ENCODE measurements at regions not wholly inside any gene's neighbourhood (a gene's known extent, or its start where the extent isn't known, plus 50 kb on each side); places are given as distances from the start of the nearest gene placed in this dataset.

DNA sequence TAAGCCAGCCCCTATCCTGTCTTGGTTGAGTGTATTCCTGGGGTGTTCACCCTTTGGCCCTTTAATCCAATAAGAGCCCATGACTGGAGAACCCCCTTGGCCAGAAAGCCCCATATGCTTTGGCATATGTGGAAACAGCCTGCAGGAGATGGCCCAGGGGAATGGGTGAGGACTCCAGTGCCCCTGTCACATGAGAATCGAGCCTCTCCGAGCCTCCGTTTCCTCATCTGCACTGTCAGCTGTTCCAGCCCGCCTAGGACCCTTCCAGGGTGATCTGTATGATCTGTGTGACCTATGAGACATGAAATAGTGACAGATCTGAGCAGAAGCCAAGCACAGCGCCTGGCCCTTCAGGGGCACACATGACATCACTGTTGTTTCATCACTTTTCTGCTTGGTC is 300.7 kb downstream of the ZNF536 start:
- H3K4me3 Mint-ChIP-seq: no peak overlapping the region
- H3K27ac Mint-ChIP-seq: no peak overlapping the region
- no peaks in the 10 kb centered on the region for H3K9me3 Mint-ChIP-seq
- POLR2A ChIA-PET: no interaction called here
- no peak for DNase-seq
- CTCF ChIA-PET: no interaction called here
- no peaks in the 10 kb centered on the region for H3K4me1 Mint-ChIP-seq
- no peaks in the 10 kb centered on the region for H3K27me3 Mint-ChIP-seq
- no peaks in the 10 kb centered on the region for H3K36me3 Mint-ChIP-seq (ENCODE audit: low read depth)

DNA sequence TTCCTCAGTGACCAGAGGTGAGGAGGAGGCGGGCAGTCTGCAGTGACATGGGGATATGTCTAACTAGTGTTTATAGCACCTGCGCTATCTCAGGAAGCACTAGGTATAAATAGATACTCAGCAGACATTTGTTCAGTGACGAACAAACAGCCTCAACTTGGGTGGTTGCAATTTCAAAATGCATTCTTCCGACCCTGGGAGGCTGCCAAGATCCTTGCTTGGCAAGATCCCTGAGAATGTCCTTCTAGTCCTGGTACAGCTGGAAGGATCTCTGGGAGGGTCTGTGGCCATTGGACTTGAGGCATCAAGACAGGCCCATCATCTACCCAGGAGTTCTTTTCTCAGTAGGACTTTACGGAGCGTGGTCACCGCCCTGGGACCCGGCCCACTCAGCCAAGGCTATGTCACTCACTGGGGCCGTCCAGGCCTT is 299.5 kb downstream of the ZNF536 start:
- POLR2A ChIA-PET: no interaction called here
- no peak for DNase-seq

DNA sequence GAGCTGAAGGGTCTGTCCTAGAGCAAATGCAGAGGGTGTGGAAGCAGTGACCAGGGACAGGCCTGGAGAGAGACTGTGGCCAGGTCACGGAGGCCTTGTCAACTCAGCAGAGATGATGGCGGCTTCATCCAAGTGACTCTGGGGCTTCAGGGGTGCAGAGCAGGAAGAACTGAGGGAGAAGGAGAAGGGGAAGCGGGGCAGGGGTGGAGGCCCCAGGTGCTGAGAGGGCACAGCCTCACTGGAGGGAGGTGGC is 299.1 kb downstream of the ZNF536 start:
- CTCF ChIA-PET: interaction anchor here (0.9 kb wide), 1 partner anchor 12 kb away, joined by 3 read pairs; no protein-coding TSS in a partner anchor

More for the DNA sequence above, 299.5 kb downstream of the ZNF536 start:
- no peaks in the 10 kb centered on the region for H3K36me3 Mint-ChIP-seq (ENCODE audit: low read depth)
- no peaks in the 10 kb centered on the region for H3K27me3 Mint-ChIP-seq
- H3K27ac Mint-ChIP-seq: no peak overlapping the region
- no peaks in the 10 kb centered on the region for H3K4me1 Mint-ChIP-seq
- CTCF ChIA-PET: no interaction called here
- H3K4me3 Mint-ChIP-seq: no peak overlapping the region
- no peaks in the 10 kb centered on the region for H3K9me3 Mint-ChIP-seq

DNA sequence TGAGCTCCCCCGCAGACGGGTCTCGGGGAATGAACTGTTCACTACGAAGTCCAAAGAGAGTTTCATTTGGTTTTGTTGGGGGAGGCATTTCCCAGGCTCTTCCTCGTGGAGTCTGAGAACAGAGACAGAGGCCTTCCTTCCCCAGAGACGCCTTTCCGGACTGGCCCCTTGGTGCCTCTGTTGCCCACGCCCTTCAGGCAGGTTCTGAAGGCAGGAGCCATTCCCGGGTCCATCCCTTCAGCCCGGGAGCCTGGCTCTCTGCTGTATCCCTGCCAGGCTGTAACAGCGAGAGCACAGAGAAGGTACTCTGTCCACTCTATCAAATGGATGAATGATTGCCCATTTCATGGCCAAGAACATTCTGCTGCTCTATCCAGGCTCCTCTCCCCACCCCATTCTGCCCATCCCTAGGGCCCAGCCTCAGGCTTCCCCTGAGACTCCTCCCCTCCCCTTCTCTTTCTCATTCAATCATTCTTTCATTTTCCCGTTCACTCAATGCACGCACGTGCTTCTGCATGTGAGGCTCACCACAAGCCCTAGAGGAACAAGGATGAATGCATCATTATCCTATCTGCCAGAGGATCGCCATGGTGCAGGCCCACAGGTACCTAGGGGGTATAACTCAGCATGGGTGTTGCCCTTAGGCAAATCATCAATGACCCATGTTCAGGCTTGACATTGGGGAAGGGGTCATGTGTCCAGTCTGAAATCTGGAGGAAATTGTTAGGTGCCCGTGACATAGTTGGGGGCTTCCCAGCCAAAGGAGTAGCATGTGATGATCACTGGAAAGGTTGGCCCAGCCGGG is 298.6 kb downstream of the ZNF536 start:
- Mint-ChIP-seq H3K27me3 (no peaks in the 10 kb centered on the region), H3K27ac (no peak overlapping the region), H3K4me1 (no peaks in the 10 kb centered on the region), H3K4me3 (no peak overlapping the region), H3K9me3 (no peaks in the 10 kb centered on the region), H3K36me3 (ENCODE audit: low read depth) (no peaks in the 10 kb centered on the region)
- POLR2A ChIA-PET: no interaction called here
- no peak for DNase-seq
- CTCF ChIA-PET: interaction anchor here (0.9 kb wide), 1 partner anchor 12 kb away, joined by 3 read pairs; no protein-coding TSS in a partner anchor

More for the DNA sequence above, 299.1 kb downstream of the ZNF536 start:
- no peaks in the 10 kb centered on the region for H3K27me3 Mint-ChIP-seq
- no peak overlapping the region for H3K4me3 Mint-ChIP-seq
- H3K9me3 Mint-ChIP-seq: no peaks in the 10 kb centered on the region
- no peaks in the 10 kb centered on the region for H3K4me1 Mint-ChIP-seq
- DNase-seq: no peak
- H3K27ac Mint-ChIP-seq: no peak overlapping the region
- POLR2A ChIA-PET: no interaction called here
- H3K36me3 Mint-ChIP-seq (ENCODE audit: low read depth): no peaks in the 10 kb centered on the region

DNA sequence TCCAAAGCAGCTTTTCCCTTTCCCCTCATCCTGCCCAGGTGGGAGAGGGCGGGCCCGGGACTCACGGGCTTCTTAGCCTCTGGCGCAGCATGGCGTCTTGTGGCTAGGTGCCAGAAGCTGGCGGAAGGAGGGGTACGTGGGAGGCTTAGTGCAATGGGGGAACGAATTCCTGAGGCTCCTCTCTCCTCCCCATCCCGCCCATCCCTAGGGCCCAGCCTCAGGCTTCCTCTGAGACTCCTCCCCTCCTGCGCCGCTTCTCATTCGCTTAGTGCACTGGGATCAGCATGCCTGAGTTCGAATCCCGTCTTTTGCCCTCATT is 297.8 kb downstream of the ZNF536 start:
- H3K27me3 Mint-ChIP-seq: no peaks in the 10 kb centered on the region

DNA sequence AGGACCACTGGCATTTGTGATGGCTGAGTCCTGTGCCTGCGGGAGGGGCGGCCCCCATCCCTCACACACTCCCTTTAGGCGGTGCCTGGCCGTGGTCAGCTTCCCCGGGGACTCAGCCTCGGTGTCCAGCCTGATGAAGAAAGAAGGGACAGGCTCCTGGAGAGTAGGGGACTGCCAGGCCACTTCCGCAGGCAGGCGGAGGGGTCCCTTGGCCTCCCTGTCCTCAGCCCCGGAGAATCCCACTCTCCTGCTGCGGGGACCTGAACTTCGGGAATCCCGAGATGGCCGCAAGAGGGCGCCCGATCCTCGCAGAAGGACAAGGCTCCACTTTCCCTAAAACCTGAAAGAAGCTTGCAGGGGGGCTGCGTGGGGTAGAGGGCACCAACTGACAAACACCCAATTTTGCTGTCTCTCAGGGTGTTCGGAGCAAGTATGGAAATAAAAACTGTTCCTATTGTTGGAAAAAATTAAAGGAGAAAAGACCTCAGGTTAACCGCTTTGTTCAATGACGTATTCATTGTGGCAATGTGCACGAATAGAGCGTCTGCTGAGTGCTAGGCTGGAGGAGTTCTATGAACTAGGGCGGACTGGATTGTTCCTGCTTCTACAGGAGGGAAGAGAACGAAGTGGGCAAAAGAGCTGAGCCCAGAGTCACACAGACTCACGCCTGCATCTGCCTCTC is 297.3 kb downstream of the ZNF536 start:
- Mint-ChIP-seq H3K4me3 (no peak overlapping the region), H3K27ac (no peak overlapping the region), H3K27me3 (no peaks in the 10 kb centered on the region), H3K9me3 (no peaks in the 10 kb centered on the region), H3K4me1 (no peaks in the 10 kb centered on the region), H3K36me3 (ENCODE audit: low read depth) (no peaks in the 10 kb centered on the region)
- ChIA-PET POLR2A (no interaction called here), CTCF (interaction anchor here (0.6 to 3.4 kb wide), 6 partner anchors 11 to 1556 kb away, joined by 3 to 18 read pairs (median 3); no protein-coding TSS in a partner anchor)
- peak; percentile 46 for DNase-seq

More for the DNA sequence above, 297.8 kb downstream of the ZNF536 start:
- Mint-ChIP-seq H3K36me3 (ENCODE audit: low read depth) (no peaks in the 10 kb centered on the region), H3K9me3 (no peaks in the 10 kb centered on the region), H3K4me1 (no peaks in the 10 kb centered on the region), H3K4me3 (no peak overlapping the region), H3K27ac (no peak overlapping the region)
- ChIA-PET CTCF (interaction anchor here (1.0 to 2.0 kb wide), 2 partner anchors 11 to 1555 kb away, joined by 3 to 7 read pairs; no protein-coding TSS in a partner anchor), POLR2A (no interaction called here)
- DNase-seq: no peak

DNA sequence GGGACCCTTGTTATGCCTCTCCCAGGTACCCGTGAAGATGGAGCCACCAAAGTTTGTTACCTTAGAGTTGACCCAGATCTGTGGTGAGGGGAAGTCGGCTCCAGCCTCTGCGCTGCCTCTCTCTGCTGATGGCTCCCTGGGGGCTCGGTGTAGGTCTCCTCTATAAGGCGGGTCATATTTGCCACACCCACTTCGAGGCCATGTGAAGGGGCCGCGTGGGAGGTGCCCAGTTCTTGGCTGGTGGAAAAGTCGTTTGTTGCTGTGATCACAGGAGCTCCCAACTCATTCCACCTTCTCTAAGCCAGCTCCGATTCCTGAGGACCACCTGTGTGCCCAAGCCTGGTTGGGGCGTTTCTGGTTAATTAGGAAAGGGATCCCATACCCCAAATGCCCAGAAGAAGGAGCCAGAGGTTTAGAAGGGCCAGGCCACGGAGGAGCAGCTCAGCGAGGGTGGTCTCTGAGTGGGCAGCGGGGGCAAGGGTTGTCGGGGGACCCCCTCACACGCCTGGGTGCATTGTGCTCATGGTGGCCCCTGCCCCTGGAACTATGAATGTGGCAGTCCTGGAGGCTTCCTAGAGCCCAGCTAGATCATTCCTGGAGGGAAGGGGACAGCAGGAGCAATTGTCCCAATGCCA is 296.5 kb downstream of the ZNF536 start:
- H3K36me3 Mint-ChIP-seq (ENCODE audit: low read depth): no peaks in the 10 kb centered on the region
- no peak for DNase-seq
- no peak overlapping the region for H3K4me3 Mint-ChIP-seq
- no peaks in the 10 kb centered on the region for H3K27me3 Mint-ChIP-seq
- ChIA-PET POLR2A (no interaction called here), CTCF (interaction anchor here (0.6 to 3.4 kb wide), 5 partner anchors 10 to 827 kb away, joined by 3 to 18 read pairs (median 3); no protein-coding TSS in a partner anchor)
- no peak overlapping the region for H3K27ac Mint-ChIP-seq
- H3K4me1 Mint-ChIP-seq: no peaks in the 10 kb centered on the region
- no peaks in the 10 kb centered on the region for H3K9me3 Mint-ChIP-seq

DNA sequence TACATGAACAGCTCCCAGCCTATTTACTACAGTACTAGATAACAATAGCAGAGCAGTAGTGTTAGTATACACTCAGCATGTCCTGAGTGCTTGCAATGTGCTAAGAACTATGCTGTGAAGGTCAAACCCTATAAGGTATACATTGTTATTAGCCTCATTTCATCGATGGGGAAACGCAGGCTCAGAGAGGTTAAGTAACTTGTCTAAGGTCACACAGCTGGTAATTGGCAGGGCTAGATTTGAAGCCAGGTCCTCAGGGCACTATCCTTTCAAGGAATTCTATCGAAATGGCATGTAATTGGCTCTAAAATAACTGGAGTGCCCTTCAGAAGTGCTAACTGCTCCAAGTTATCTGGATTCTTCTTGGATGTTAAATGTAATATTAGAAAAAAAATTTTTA is 295.6 kb downstream of the ZNF536 start:
- CTCF ChIA-PET: interaction anchor here (0.7 to 3.4 kb wide), 7 partner anchors 10 to 700 kb away, joined by 3 to 18 read pairs (median 3); no protein-coding TSS in a partner anchor
- Mint-ChIP-seq H3K9me3 (no peaks in the 10 kb centered on the region), H3K4me3 (no peak overlapping the region), H3K27ac (no peak overlapping the region), H3K27me3 (no peaks in the 10 kb centered on the region), H3K4me1 (no peaks in the 10 kb centered on the region), H3K36me3 (ENCODE audit: low read depth) (no peaks in the 10 kb centered on the region)
- POLR2A ChIA-PET: no interaction called here
- no peak for DNase-seq

DNA sequence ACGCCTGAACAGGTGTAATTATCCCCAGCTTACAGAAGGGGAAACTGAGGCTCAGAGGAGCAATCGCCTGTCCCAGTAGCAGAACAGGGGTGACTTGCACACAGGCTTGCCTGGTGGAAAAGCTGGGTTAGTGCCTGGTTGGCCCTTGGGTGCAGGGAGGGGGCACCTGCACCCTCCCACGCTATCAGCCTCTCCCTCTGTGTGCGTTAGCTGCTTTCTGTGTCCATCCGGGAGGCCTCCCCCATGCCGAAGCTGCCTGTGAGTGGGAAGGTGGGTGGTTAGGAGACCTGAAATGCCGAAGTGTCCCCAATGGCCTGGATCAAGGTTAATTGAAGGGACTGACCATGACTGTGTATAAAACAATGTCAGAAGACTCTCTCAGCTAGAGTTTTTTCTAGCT is 295.0 kb downstream of the ZNF536 start:
- CTCF ChIA-PET: interaction anchor here (0.7 to 3.4 kb wide), 7 partner anchors 11 to 701 kb away, joined by 3 to 18 read pairs (median 3); no protein-coding TSS in a partner anchor
- no peaks in the 10 kb centered on the region for H3K9me3 Mint-ChIP-seq
- POLR2A ChIA-PET: no interaction called here

DNA sequence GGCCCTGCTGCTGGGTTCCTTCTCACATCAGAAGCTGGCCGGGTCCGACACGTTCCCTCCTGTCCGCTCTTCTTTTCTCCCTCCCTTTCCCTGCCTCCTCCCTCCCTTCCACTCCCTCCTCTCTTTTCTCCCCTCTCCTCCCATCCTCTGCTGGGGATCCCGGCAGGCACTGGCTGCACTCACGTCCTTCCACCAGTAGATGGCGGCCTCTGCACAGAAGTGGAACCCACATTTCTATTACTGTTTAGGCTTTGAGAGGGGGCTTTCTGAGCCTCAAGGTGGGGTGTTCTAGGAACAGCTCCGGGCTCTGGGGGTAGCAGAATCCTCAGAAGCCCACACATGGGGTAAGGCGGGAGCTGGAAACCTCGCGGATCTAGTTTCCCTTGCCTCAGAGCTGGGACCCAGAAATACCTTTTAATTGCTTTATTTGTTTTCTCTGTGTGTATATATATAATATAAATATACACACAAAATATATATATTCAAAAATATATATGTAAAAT is 294.2 kb downstream of the ZNF536 start:
- Mint-ChIP-seq H3K4me3 (no peak overlapping the region), H3K9me3 (no peaks in the 10 kb centered on the region), H3K36me3 (ENCODE audit: low read depth) (no peaks in the 10 kb centered on the region), H3K27me3 (peaks cover 6% of the 10 kb centered on the region), H3K27ac (no peak overlapping the region), H3K4me1 (no peaks in the 10 kb centered on the region)
- DNase-seq: peak; percentile 41
- ChIA-PET CTCF (interaction anchor here (1.0 to 3.4 kb wide), 6 partner anchors 11 to 702 kb away, joined by 3 to 18 read pairs (median 4); no protein-coding TSS in a partner anchor), POLR2A (no interaction called here)

More for the DNA sequence above, 295.0 kb downstream of the ZNF536 start:
- H3K27ac Mint-ChIP-seq: no peak overlapping the region
- H3K4me1 Mint-ChIP-seq: no peaks in the 10 kb centered on the region
- H3K4me3 Mint-ChIP-seq: no peak overlapping the region
- no peaks in the 10 kb centered on the region for H3K36me3 Mint-ChIP-seq (ENCODE audit: low read depth)
- H3K27me3 Mint-ChIP-seq: peaks cover 4% of the 10 kb centered on the region
- no peak for DNase-seq

DNA sequence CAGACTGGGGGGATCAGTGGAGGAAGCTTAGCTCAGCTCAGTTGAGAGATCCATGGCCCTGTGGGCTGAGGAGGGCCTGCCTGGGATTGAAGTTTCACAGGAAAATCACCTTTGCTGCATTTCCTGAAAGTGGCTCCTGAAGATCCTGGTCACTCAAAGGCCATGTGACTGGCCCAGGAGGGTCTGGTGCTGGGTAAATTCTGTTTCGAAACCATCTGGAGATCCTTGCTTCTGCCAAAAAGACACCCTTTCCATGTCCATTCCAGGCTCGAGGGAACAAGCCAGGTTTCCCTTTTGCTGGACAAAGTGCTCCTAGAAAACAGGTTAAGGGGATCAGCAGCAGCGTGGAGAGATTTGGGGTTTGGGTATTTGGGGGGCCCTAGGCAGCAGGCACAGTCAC is 293.3 kb downstream of the ZNF536 start:
- H3K4me3 Mint-ChIP-seq: no peak overlapping the region
- POLR2A ChIA-PET: no interaction called here
- no peaks in the 10 kb centered on the region for H3K36me3 Mint-ChIP-seq (ENCODE audit: low read depth)
- no peak overlapping the region for H3K27ac Mint-ChIP-seq
- H3K27me3 Mint-ChIP-seq: peaks cover 6% of the 10 kb centered on the region
- DNase-seq: no peak
- no peaks in the 10 kb centered on the region for H3K9me3 Mint-ChIP-seq
- H3K4me1 Mint-ChIP-seq: no peaks in the 10 kb centered on the region
- CTCF ChIA-PET: no interaction called here

DNA sequence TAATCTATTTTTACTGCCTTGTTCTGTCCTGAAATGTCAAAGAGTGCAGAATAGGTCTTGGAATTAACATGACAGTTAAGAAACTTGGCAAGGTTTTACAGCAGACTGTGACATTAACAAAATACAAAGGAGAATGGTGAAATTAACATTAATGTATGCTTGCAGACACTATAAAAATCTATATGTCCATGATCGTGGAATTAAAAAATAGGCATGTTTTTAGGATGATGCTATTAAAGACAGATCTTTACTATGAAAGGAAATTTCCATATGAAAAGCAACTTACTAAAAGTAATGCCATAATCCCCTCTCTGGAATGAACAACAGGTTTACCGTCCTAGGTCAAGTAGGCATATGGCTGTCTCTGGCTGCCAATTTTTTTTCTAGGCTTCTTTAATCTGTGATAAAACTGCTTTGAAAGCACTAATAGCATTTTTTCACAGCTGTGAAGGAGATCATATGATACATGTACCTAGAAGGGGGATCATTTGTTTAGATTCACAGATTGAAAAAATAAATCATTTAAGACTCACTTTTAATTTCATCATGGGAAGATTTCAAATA is 291.5 kb downstream of the ZNF536 start:
- ChIA-PET POLR2A (no interaction called here), CTCF (no interaction called here)
- Mint-ChIP-seq H3K4me1 (no peaks in the 10 kb centered on the region), H3K27me3 (peaks cover 6% of the 10 kb centered on the region), H3K9me3 (no peaks in the 10 kb centered on the region), H3K36me3 (ENCODE audit: low read depth) (no peaks in the 10 kb centered on the region), H3K4me3 (no peak overlapping the region), H3K27ac (no peak overlapping the region)
- DNase-seq: no peak
